ENCODE measurements at regions not wholly inside any gene's neighbourhood (a gene's known extent, or its start where the extent isn't known, plus 50 kb on each side); places are given as distances from the start of the nearest gene placed in this dataset.

GRCh38 chr5:20224966-20225365 lies 237.0 kb upstream of the CDH18 start:
- DNase-seq: no peak
- no peak overlapping the region for H3K4me3 ChIP-seq
- H3K9me3 ChIP-seq (replicated peaks): peaks cover 10% of the 10 kb centered on the region
- no peak for TF ChIP-seq CTCF (IDR thresholded peaks at IDR 0.05; ENCODE audit: borderline replicate concordance)
- H3K27me3 ChIP-seq (ENCODE audit: low read depth): no peaks in the 10 kb centered on the region
- H3K4me1 ChIP-seq: no peaks in the 10 kb centered on the region
- H3K36me3 ChIP-seq: no peaks in the 10 kb centered on the region
- intact Hi-C loops (cut with micrococcal nuclease): no loop called here
- no peak overlapping the region for H3K27ac ChIP-seq (replicated peaks)

DNA sequence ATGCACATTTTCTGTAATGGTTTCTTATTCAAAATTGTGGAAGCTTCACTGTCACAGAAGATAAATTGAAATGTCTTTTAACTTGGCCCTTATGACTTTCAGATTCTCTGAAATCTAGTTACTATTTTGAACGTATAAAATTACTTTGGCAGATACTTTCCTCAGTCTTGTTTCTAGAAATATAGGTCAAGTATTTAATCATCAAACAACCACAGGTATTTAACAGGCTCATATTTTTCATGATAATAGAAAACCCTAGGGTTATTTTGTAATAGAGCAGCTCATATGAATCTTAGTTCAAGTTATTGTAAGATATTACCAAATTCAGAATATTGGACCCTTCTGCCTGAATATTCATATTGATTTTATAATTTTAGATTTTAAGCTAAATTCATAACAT lies 236.0 kb upstream of the CDH18 start:
- H3K27me3 ChIP-seq (ENCODE audit: low read depth): no peaks in the 10 kb centered on the region
- no peaks in the 10 kb centered on the region for H3K36me3 ChIP-seq
- no peak overlapping the region for H3K4me3 ChIP-seq
- intact Hi-C loops (cut with micrococcal nuclease): no loop called here
- peaks cover 10% of the 10 kb centered on the region for H3K9me3 ChIP-seq (replicated peaks)
- H3K4me1 ChIP-seq: no peaks in the 10 kb centered on the region
- H3K27ac ChIP-seq (replicated peaks): no peak overlapping the region
- no peak for TF ChIP-seq CTCF (IDR thresholded peaks at IDR 0.05; ENCODE audit: borderline replicate concordance)
- DNase-seq: no peak

GRCh38 chr5:20223451-20223850 lies 235.5 kb upstream of the CDH18 start:
- Histone ChIP-seq H3K36me3 (no peaks in the 10 kb centered on the region), H3K27me3 (ENCODE audit: low read depth) (no peaks in the 10 kb centered on the region), H3K4me3 (no peak overlapping the region), H3K27ac (replicated peaks) (no peak overlapping the region), H3K4me1 (no peaks in the 10 kb centered on the region), H3K9me3 (replicated peaks) (peaks cover 12% of the 10 kb centered on the region)
- DNase-seq: no peak
- no peak for TF ChIP-seq CTCF (IDR thresholded peaks at IDR 0.05; ENCODE audit: borderline replicate concordance)
- intact Hi-C loops (cut with micrococcal nuclease): no loop called here

GRCh38 chr5:20215257-20215656 lies 227.3 kb upstream of the CDH18 start:
- TF ChIP-seq CTCF (IDR thresholded peaks at IDR 0.05; ENCODE audit: borderline replicate concordance): no peak
- H3K4me3 ChIP-seq: no peak overlapping the region
- peaks cover 10% of the 10 kb centered on the region for H3K9me3 ChIP-seq (replicated peaks)
- no peak for DNase-seq
- H3K27ac ChIP-seq (replicated peaks): no peak overlapping the region
- no peaks in the 10 kb centered on the region for H3K27me3 ChIP-seq (ENCODE audit: low read depth)
- intact Hi-C loops (cut with micrococcal nuclease): no loop called here
- no peaks in the 10 kb centered on the region for H3K4me1 ChIP-seq
- no peaks in the 10 kb centered on the region for H3K36me3 ChIP-seq

DNA sequence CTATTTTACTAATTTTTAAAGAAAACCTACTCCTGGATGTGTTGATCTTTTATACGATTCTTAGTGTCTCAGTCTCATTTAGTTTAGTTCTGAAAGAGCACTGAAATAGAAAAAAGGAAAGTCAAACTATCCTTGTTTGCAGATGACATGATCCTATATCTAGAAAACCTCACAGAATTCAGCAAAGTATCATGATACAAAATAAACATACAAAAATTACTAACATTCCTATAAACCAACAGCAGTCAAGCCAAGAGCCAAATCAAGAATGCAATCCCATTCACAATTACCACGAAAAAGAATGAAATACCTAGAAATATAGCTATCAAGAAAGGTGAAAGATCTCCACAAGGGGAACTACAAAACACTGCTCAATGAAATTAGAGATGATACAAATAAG lies 225.8 kb upstream of the CDH18 start:
- Histone ChIP-seq H3K27ac (replicated peaks) (no peak overlapping the region), H3K9me3 (replicated peaks) (peaks cover 15% of the 10 kb centered on the region), H3K36me3 (no peaks in the 10 kb centered on the region), H3K27me3 (ENCODE audit: low read depth) (no peaks in the 10 kb centered on the region), H3K4me1 (no peaks in the 10 kb centered on the region), H3K4me3 (no peak overlapping the region)
- TF ChIP-seq CTCF (IDR thresholded peaks at IDR 0.05; ENCODE audit: borderline replicate concordance): no peak
- intact Hi-C loops (cut with micrococcal nuclease): no loop called here
- no peak for DNase-seq

DNA sequence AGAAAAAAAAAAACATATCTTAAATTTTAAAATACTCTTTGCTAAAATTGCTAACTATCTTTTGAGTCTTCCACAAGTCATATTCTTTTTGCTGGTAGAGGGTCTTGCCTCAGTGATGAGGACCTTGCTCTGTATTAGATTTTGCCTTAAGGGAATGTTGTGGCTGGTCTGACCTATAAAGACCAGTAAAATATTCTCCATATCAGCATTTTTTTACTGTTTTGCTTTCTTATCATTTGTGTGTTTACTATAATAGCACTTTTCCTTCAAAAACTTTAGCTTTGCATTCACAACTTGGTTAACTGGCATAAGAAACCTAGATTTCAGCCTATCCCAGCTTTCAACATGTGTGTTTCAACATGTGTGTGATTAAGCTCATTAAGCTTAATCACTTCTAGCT lies 224.7 kb upstream of the CDH18 start:
- H3K27ac ChIP-seq (replicated peaks): no peak overlapping the region
- no peaks in the 10 kb centered on the region for H3K27me3 ChIP-seq (ENCODE audit: low read depth)
- H3K9me3 ChIP-seq (replicated peaks): peaks cover 14% of the 10 kb centered on the region
- no peaks in the 10 kb centered on the region for H3K36me3 ChIP-seq
- no peak for DNase-seq
- H3K4me1 ChIP-seq: no peaks in the 10 kb centered on the region
- H3K4me3 ChIP-seq: no peak overlapping the region
- no peak for TF ChIP-seq CTCF (IDR thresholded peaks at IDR 0.05; ENCODE audit: borderline replicate concordance)
- intact Hi-C loops (cut with micrococcal nuclease): no loop called here
